Psoas muscle (tissue), 7 donors: ENCODE measurements at regions not wholly inside any gene's neighbourhood (a gene's known extent, or its start where the extent isn't known, plus 50 kb on each side); places are given as distances from the start of the nearest gene placed in this dataset.

Experiments
- ATAC-seq, 4 donors: fragments of 200-7000 bp; cut with Tn5 transposase; one replicate each; pipeline ENCODE4 v1.9.1; 2020; ENCODE audit warnings: moderate library complexity in 3 of 4, mild to moderate bottlenecking in 2 of 4
- DNase-seq, 2 donors: peaks; one replicate each; pipeline ENCODE4 v3.0.0-alpha.2; 2020
- H3K27ac ChIP-seq: fragments of 200-600 bp; one replicate; pipeline ENCODE4 v1.8.0; 2022
- H3K27me3 ChIP-seq, 3 donors: fragments of 200-600 bp in 1 of 3; one replicate each; pipeline versions ENCODE4 v1.6.1 to v1.8.0; 2013 to 2022; ENCODE audit warnings: low read length in 2 of 3, mild to moderate bottlenecking in 2 of 3, moderate library complexity in 1 of 3; ENCODE audit not compliant: insufficient read depth in 3 of 3
- H3K36me3 ChIP-seq, 2 donors: fragments of 200-600 bp in 1 of 2; one replicate each; pipeline versions ENCODE4 v1.6.1 to v1.8.0; 2013 to 2022; ENCODE audit warnings: low read depth in 1 of 2, mild to moderate bottlenecking in 1 of 2, moderate library complexity in 1 of 2; ENCODE audit not compliant: insufficient read depth in 1 of 2
- H3K4me1 ChIP-seq: fragments of 200-600 bp; one replicate; pipeline ENCODE4 v1.8.0; 2022
- H3K4me3 ChIP-seq: fragments of 200-600 bp; one replicate; pipeline ENCODE4 v1.8.0; 2022; ENCODE audit warnings: mild to moderate bottlenecking
- H3K9me3 ChIP-seq: fragments of 200-600 bp; one replicate; pipeline ENCODE4 v1.8.0; 2022
- WGBS, 3 donors: extraction: QIAGEN DNeasy Blood & Tissue Kit; methylation state at CpG; one replicate each; pipeline versions ENCODE4 v1.1.6 to v1.1.7; 2013; 5-methylcytosine and 5-hydroxymethylcytosine counted together
- intact Hi-C, 2 donors: fragments of 100-400 bp; cut with DNase I; formaldehyde crosslinking; loops; one replicate each; pipeline versions ENCODE4 v1.11.0 to v1.14.2; 2022
- TF ChIP-seq, protein P1 (sequence below): fragments of 200-600 bp; IDR thresholded peaks from one replicate; pipeline ENCODE4 v1.8.0; 2022; ENCODE audit warnings: antibody characterized with exemption
- donor health status: healthy with polysubstance abuse.
- donor health status: DM: no; HTN: no; CAD: no; lungs with moderate emphysema.
- donor health status: Bipolar disorder and iron deficiency.
- donor health status: healthy.
- donor health status: DM: yes; HTN: yes; CAD: no.
- donor health status: DM: no; HTN: no; CAD: no.
- donor health status: DM: yes; HTN: yes; CAD: no.

DNA sequence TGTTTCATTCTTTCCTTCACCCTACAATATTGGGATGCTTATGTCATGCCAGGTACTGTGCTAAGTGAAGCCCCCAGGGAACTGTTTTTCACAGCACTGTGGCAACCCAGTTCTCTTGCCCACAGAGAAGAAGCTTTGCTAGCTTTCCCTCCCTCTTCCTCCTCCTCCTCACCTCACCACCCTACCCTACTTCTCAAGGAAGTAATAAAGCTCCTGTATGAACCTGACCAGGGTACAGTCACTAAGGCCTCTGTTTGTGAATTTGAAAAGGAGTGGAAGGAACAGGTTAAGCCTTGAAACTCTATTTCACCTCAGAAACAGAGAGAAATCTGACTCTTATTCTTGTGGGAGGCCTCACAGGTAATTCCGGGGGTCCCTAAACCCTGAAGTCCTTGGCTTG lies 219.4 kb upstream of the RADX start:
- H3K36me3 ChIP-seq: no peaks in the 10 kb centered on the region
- 56 to 69% (median 66%) methylated on average over 1 of the region's 1 CpG for WGBS, 3 donors
- H3K4me3 ChIP-seq: no peak overlapping the region
- H3K27me3 ChIP-seq: peaks cover 0 to 18% (median 0%) of the 10 kb centered on the region in 3 donors
- intact Hi-C loops: loop anchor here in 1 of 2 donors (10.0 kb wide), 2 partner anchors 218 to 418 kb away; no protein-coding TSS in a partner anchor
- no peak for ATAC-seq
- no peaks in the 10 kb centered on the region for H3K9me3 ChIP-seq
- TF ChIP-seq, protein P1, sequence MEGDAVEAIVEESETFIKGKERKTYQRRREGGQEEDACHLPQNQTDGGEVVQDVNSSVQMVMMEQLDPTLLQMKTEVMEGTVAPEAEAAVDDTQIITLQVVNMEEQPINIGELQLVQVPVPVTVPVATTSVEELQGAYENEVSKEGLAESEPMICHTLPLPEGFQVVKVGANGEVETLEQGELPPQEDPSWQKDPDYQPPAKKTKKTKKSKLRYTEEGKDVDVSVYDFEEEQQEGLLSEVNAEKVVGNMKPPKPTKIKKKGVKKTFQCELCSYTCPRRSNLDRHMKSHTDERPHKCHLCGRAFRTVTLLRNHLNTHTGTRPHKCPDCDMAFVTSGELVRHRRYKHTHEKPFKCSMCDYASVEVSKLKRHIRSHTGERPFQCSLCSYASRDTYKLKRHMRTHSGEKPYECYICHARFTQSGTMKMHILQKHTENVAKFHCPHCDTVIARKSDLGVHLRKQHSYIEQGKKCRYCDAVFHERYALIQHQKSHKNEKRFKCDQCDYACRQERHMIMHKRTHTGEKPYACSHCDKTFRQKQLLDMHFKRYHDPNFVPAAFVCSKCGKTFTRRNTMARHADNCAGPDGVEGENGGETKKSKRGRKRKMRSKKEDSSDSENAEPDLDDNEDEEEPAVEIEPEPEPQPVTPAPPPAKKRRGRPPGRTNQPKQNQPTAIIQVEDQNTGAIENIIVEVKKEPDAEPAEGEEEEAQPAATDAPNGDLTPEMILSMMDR: no peak
- H3K4me1 ChIP-seq: no peaks in the 10 kb centered on the region
- H3K27ac ChIP-seq: no peak overlapping the region
- DNase-seq: no peak

DNA sequence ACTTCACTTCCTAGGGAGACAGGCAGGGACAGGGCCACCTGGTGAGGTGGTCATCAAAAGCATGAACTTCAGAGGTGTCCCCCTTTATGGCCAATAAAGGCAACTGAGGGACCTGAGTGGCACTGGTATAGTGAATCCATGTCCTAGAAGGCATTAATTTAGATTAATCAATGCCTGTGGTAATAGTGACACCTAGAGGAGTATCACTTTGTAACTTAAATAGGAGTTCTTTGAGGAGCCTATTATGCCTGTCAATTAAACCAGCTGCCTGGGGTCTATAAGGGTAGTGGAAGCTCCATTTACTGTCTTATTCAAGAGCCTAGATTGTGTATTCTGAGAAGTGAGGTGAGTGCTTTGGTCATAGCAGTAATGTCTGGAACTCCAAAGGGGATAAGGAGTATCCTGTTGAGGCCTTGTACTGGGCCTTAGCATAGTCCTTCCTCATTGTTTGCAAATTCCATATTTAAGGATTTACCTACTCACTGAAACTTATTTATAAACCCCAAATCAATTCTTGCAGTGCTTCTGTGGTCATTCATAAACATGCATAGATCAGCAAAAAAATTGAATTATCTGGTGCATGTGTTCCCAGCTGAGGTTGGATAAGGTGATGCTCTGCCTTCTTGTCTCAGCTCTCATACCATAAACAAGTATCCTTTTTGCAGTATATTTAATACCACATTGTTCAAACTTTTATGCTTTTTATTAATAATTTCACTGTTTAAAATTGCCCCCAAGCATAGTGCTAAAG lies 213.8 kb upstream of the RADX start:
- H3K4me3 ChIP-seq: no peak overlapping the region
- intact Hi-C loops: loop anchor here (2.0 to 10.0 kb wide), 3 partner anchors 223 to 423 kb away; partner anchors contain the start of gene PWWP3B (in 1 of the 2)
- H3K4me1 ChIP-seq: no peaks in the 10 kb centered on the region
- H3K9me3 ChIP-seq: no peaks in the 10 kb centered on the region
- DNase-seq: no peak
- H3K36me3 ChIP-seq: no peaks in the 10 kb centered on the region
- peaks cover 0 to 10% (median 0%) of the 10 kb centered on the region in 3 donors for H3K27me3 ChIP-seq
- H3K27ac ChIP-seq: no peak overlapping the region
- TF ChIP-seq, protein P1: peak; percentile 25
- ATAC-seq: peak in 2 of 4 donors; percentile 36 to 63

DNA sequence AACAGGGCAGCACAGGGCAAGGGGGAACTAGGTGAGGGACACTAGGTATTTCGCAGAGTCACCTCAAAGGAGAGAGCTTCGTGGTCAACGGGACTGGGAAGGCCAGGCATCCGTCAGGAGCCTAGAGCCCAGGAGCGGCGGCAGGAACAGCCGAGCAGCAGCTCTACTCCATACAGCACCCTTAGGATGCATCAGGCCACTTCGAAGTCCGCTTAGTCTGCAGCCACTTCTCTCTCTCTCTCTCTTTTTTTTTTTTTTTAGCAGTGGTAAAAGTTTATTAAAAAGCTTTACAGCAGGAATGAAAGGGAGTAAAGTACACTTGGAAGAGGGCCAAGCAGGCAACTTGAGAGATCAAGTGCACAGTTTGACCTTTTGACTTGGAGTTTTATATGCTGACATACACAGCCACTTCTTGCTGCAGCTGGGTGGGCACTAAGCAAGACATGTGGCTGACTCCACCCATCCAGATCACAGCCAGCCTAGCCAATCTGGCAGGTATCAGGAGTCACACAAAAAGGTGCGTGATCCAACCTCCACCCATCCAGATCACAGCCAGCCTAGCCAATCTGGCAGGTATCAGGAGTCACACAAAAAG lies 209.7 kb upstream of the RADX start:
- H3K9me3 ChIP-seq: no peaks in the 10 kb centered on the region
- 71 to 80% (median 76%) methylated on average over 10 of the region's 10 CpGs for WGBS, 3 donors
- no peaks in the 10 kb centered on the region for H3K36me3 ChIP-seq
- TF ChIP-seq, protein P1: no peak
- intact Hi-C loops: no loop called here
- H3K4me1 ChIP-seq: no peaks in the 10 kb centered on the region
- H3K27me3 ChIP-seq: peaks cover 0 to 12% (median 0%) of the 10 kb centered on the region in 3 donors
- no peak overlapping the region for H3K4me3 ChIP-seq
- DNase-seq (no peak), ATAC-seq (no peak)
- H3K27ac ChIP-seq: no peak overlapping the region

DNA sequence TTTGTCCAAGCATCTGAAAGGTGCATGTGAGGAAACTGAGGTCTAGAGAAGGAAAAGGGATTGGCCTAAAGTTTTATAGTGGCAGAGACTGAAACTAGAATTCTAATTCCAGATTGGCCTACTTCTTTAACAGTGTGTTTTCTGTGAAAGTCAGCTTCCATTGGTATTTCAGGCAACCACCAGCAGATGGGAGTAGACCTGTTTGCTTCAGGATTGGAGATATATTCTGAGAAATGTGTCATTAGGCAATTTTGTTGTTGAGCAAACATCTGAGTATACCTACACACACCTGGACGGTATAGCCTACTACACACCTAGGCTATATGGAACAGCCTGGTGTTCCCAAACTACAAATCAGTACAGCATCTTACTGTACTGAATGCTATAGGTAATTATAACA lies 207.3 kb upstream of the RADX start:
- no peaks in the 10 kb centered on the region for H3K9me3 ChIP-seq
- no peak overlapping the region for H3K4me3 ChIP-seq
- intact Hi-C loops: no loop called here
- no peak overlapping the region for H3K27ac ChIP-seq
- H3K4me1 ChIP-seq: no peaks in the 10 kb centered on the region
- DNase-seq (no peak), ATAC-seq (no peak)
- H3K27me3 ChIP-seq: peaks cover 0 to 16% (median 0%) of the 10 kb centered on the region in 3 donors
- TF ChIP-seq, protein P1: no peak
- H3K36me3 ChIP-seq: no peaks in the 10 kb centered on the region
- 55 to 89% (median 83%) methylated on average over 1 of the region's 1 CpG for WGBS, 3 donors
